HEK293 (cell line): ENCODE measurements at regions not wholly inside any gene's neighbourhood (a gene's known extent, or its start where the extent isn't known, plus 50 kb on each side); places are given as distances from the start of the nearest gene placed in this dataset.

Source experiments
- CTCF ChIA-PET: fragments of 350-600 bp; formaldehyde crosslinking; extraction: SDS; loops from one replicate; lab custom pipeline; 2021; ENCODE audit warnings: antibody characterized with exemption; lab: Yijun Ruan, JAX
- POLR2A ChIA-PET: fragments of 300-600 bp; formaldehyde crosslinking; extraction: SDS; loops from one replicate; lab custom pipeline; 2020; ENCODE audit warnings: antibody characterized with exemption, inconsistent platforms; lab: Yijun Ruan, JAX
- H3K27ac ChIP-seq: fragments of 200-500 bp; sonication (Bioruptor generic); 2 replicates; pipeline ENCODE4 v1.5.1; 2014; ENCODE audit warnings: low read depth, low read length, control low read depth, inconsistent platforms; ENCODE audit errors: extremely low read depth
- H3K36me3 ChIP-seq, 2 experiments: fragments of 200-500 bp in 1 of 2; sonication (Bioruptor generic) in 1 of 2; 1 replicate in 1 of 2; 2 replicates in 1 of 2; pipeline ENCODE4 v1.5.1; 2014 to 2017; ENCODE audit warnings: inconsistent platforms in 2 of 2, low read length in 2 of 2; ENCODE audit not compliant: control insufficient read depth in 2 of 2, insufficient read depth in 1 of 2
- H3K4me1 ChIP-seq: fragments of 200-500 bp; sonication (Bioruptor generic); 2 replicates; pipeline ENCODE4 v1.5.1; 2014; ENCODE audit warnings: mild to moderate bottlenecking, low read length, inconsistent platforms; ENCODE audit not compliant: control insufficient read depth, insufficient read depth
- H3K4me3 ChIP-seq: 2 replicates; pipeline ENCODE4 v1.5.1; 2011; ENCODE audit warnings: low read depth, mild to moderate bottlenecking, control low read depth, low read length, moderate library complexity
- H3K9me3 ChIP-seq: fragments of 200-500 bp; sonication (Bioruptor generic); 2 replicates; pipeline ENCODE4 v1.5.1; 2014; ENCODE audit warnings: low read depth, low read length, inconsistent platforms; ENCODE audit not compliant: control insufficient read depth, insufficient read depth
- GLIS1 ChIP-seq: fragments of 450-650 bp; formaldehyde crosslinking; IDR thresholded peaks from 2 replicates; pipeline ENCODE4 v1.5.1; 2016; ENCODE audit warnings: missing biosample characterization, missing genetic modification characterization
- HOXD13 ChIP-seq: sonication (generic); formaldehyde crosslinking; IDR thresholded peaks from 2 replicates; pipeline ENCODE4 v1.8.0; 2022; ENCODE audit warnings: missing genetic modification reagents, borderline replicate concordance
- RBAK ChIP-seq: fragments of 450-650 bp; formaldehyde crosslinking; IDR thresholded peaks from 2 replicates; pipeline ENCODE4 v1.5.1; 2016; ENCODE audit warnings: missing biosample characterization, missing genetic modification characterization
- SETDB1 ChIP-seq: IDR thresholded peaks from one replicate; pipeline ENCODE4 v1.6.1; 2017; ENCODE audit warnings: mild to moderate bottlenecking, low read length, moderate library complexity, mixed read lengths; ENCODE audit not compliant: insufficient read length
- SP2 ChIP-seq: fragments of 450-650 bp; formaldehyde crosslinking; IDR thresholded peaks from 2 replicates; pipeline ENCODE4 v1.5.1; 2016; ENCODE audit warnings: missing biosample characterization, missing genetic modification characterization
- SP3 ChIP-seq: fragments of 450-650 bp; formaldehyde crosslinking; IDR thresholded peaks from 2 replicates; pipeline ENCODE4 v1.5.1; 2016; ENCODE audit warnings: missing biosample characterization, missing genetic modification characterization
- ZBTB1 ChIP-seq: fragments of 450-650 bp; formaldehyde crosslinking; IDR thresholded peaks from 2 replicates; pipeline ENCODE4 v1.5.1; 2016; ENCODE audit warnings: missing biosample characterization, missing genetic modification characterization
- ZBTB48 ChIP-seq: fragments of 450-650 bp; formaldehyde crosslinking; IDR thresholded peaks from 2 replicates; pipeline ENCODE4 v1.5.1; 2016; ENCODE audit warnings: missing biosample characterization, missing genetic modification characterization
- ZFP37 ChIP-seq: fragments of 450-650 bp; formaldehyde crosslinking; IDR thresholded peaks from 2 replicates; pipeline ENCODE4 v1.5.1; 2016; ENCODE audit warnings: missing biosample characterization, missing genetic modification characterization
- ZFP69B ChIP-seq: fragments of 450-650 bp; formaldehyde crosslinking; IDR thresholded peaks from 2 replicates; pipeline ENCODE4 v1.5.1; 2016; ENCODE audit warnings: missing biosample characterization, missing genetic modification characterization
- ZNF138 ChIP-seq: fragments of 450-650 bp; formaldehyde crosslinking; IDR thresholded peaks from 2 replicates; pipeline ENCODE4 v1.5.1; 2016; ENCODE audit warnings: missing biosample characterization, missing genetic modification characterization, borderline replicate concordance
- ZNF16 ChIP-seq: fragments of 450-650 bp; formaldehyde crosslinking; IDR thresholded peaks from 2 replicates; pipeline ENCODE4 v1.5.1; 2016; ENCODE audit warnings: low read depth, missing biosample characterization, missing genetic modification characterization
- ZNF175 ChIP-seq: fragments of 450-650 bp; formaldehyde crosslinking; IDR thresholded peaks from 2 replicates; pipeline ENCODE4 v1.5.1; 2016; ENCODE audit warnings: missing biosample characterization, missing genetic modification characterization
- ZNF184 ChIP-seq: fragments of 450-650 bp; IDR thresholded peaks from 2 replicates; pipeline ENCODE4 v1.5.1; 2018; ENCODE audit warnings: missing biosample characterization, mild to moderate bottlenecking, missing genetic modification characterization
- ZNF19 ChIP-seq: fragments of 450-650 bp; formaldehyde crosslinking; IDR thresholded peaks from 2 replicates; pipeline ENCODE4; 2016; ENCODE audit warnings: missing biosample characterization, missing genetic modification characterization, low read depth
- ZNF2 ChIP-seq: fragments of 450-650 bp; formaldehyde crosslinking; IDR thresholded peaks from 2 replicates; pipeline ENCODE4 v1.5.1; 2016; ENCODE audit warnings: missing biosample characterization, missing genetic modification characterization
- ZNF214 ChIP-seq: fragments of 450-650 bp; formaldehyde crosslinking; IDR thresholded peaks from 2 replicates; pipeline ENCODE4 v1.5.1; 2017; ENCODE audit warnings: missing biosample characterization, mild to moderate bottlenecking, missing genetic modification characterization, borderline replicate concordance
- ZNF221 ChIP-seq: fragments of 450-650 bp; formaldehyde crosslinking; IDR thresholded peaks from 2 replicates; pipeline ENCODE4 v1.5.1; 2017; ENCODE audit warnings: missing biosample characterization, missing genetic modification characterization, borderline replicate concordance
- ZNF223 ChIP-seq: fragments of 450-650 bp; formaldehyde crosslinking; IDR thresholded peaks from 2 replicates; pipeline ENCODE4 v1.5.1; 2016; ENCODE audit warnings: missing biosample characterization, missing genetic modification characterization
- ZNF292 ChIP-seq: fragments of 450-650 bp; formaldehyde crosslinking; IDR thresholded peaks from 2 replicates; pipeline ENCODE4 v1.5.1; 2016; ENCODE audit warnings: low read depth, missing biosample characterization, missing genetic modification characterization, borderline replicate concordance
- ZNF311 ChIP-seq: fragments of 450-650 bp; formaldehyde crosslinking; IDR thresholded peaks from 2 replicates; pipeline ENCODE4 v1.5.1; 2017; ENCODE audit warnings: missing biosample characterization, missing genetic modification characterization, borderline replicate concordance
- ZNF354C ChIP-seq: fragments of 450-650 bp; formaldehyde crosslinking; IDR thresholded peaks from 2 replicates; pipeline ENCODE4 v1.5.1; 2016; ENCODE audit warnings: missing biosample characterization, missing genetic modification characterization, low read depth, borderline replicate concordance
- ZNF366 ChIP-seq: fragments of 450-650 bp; formaldehyde crosslinking; conservative IDR thresholded peaks from 2 replicates; pipeline ENCODE4 v1.5.1; 2016; ENCODE audit warnings: missing biosample characterization, missing genetic modification characterization
- ZNF391 ChIP-seq: fragments of 450-650 bp; formaldehyde crosslinking; IDR thresholded peaks from 2 replicates; pipeline ENCODE4 v1.5.1; 2016; ENCODE audit warnings: low read depth, missing biosample characterization, missing genetic modification characterization, borderline replicate concordance
- ZNF433 ChIP-seq: fragments of 450-650 bp; formaldehyde crosslinking; IDR thresholded peaks from 2 replicates; pipeline ENCODE4 v1.5.1; 2016; ENCODE audit warnings: missing biosample characterization, missing genetic modification characterization, low read depth
- ZNF548 ChIP-seq: fragments of 450-650 bp; formaldehyde crosslinking; IDR thresholded peaks from 2 replicates; pipeline ENCODE4 v1.5.1; 2016; ENCODE audit warnings: missing biosample characterization, missing genetic modification characterization
- ZNF621 ChIP-seq: fragments of 450-650 bp; formaldehyde crosslinking; IDR thresholded peaks from 2 replicates; pipeline ENCODE4 v1.5.1; 2017; ENCODE audit warnings: missing biosample characterization, missing genetic modification characterization
- ZNF629 ChIP-seq: fragments of 450-650 bp; formaldehyde crosslinking; IDR thresholded peaks from 2 replicates; pipeline ENCODE4 v1.5.1; 2017; ENCODE audit warnings: missing biosample characterization, missing genetic modification characterization
- ZNF660 ChIP-seq: fragments of 450-650 bp; IDR thresholded peaks from 2 replicates; pipeline ENCODE4 v1.5.1; 2018; ENCODE audit warnings: missing biosample characterization, mild to moderate bottlenecking, missing genetic modification characterization
- ZNF664 ChIP-seq: fragments of 450-650 bp; formaldehyde crosslinking; IDR thresholded peaks from 2 replicates; pipeline ENCODE4 v1.5.1; 2016; ENCODE audit warnings: missing biosample characterization, missing genetic modification characterization
- ZNF76 ChIP-seq: fragments of 450-650 bp; formaldehyde crosslinking; IDR thresholded peaks from 2 replicates; pipeline ENCODE4; 2016; ENCODE audit warnings: low read depth, missing biosample characterization, missing genetic modification characterization, borderline replicate concordance
- ZXDB ChIP-seq: fragments of 450-650 bp; formaldehyde crosslinking; IDR thresholded peaks from 2 replicates; pipeline ENCODE4 v1.5.1; 2016; ENCODE audit warnings: missing biosample characterization, missing genetic modification characterization
- TF ChIP-seq, protein P1 (sequence below): fragments of 450-650 bp; formaldehyde crosslinking; IDR thresholded peaks from 2 replicates; pipeline ENCODE4 v1.5.1; 2016; ENCODE audit warnings: missing biosample characterization, missing genetic modification characterization, borderline replicate concordance
- TF ChIP-seq, protein P2 (sequence below): fragments of 450-650 bp; formaldehyde crosslinking; IDR thresholded peaks from 2 replicates; pipeline ENCODE4 v1.5.1; 2016; ENCODE audit warnings: missing biosample characterization, missing genetic modification characterization

- ChIA-PET POLR2A (no interaction called here), CTCF (interaction anchor here (0.7 kb wide), 2 partner anchors 13 to 27 kb away, joined by 3 to 5 read pairs; no protein-coding TSS in a partner anchor)
- H3K27ac ChIP-seq = no peak overlapping the region
- TF ChIP-seq ZNF214 (no peak), ZNF175 (tag by site-specific recombination) (no peak), ZNF548 (no peak), ZNF292 (no peak), ZNF354C (tag by site-specific recombination) (no peak), ZNF629 (tag by site-specific recombination) (no peak), SP2 (tag by site-specific recombination) (no peak), ZNF16 (tag by site-specific recombination) (no peak), ZNF19 (tag by site-specific recombination) (no peak), ZNF366 (tag by site-specific recombination) (no peak), ZXDB (tag by site-specific recombination) (no peak), ZNF660 (tag by site-specific recombination) (no peak), ZBTB1 (tag by site-specific recombination) (no peak), RBAK (no peak)
- H3K4me1 ChIP-seq = no peaks in the 10 kb centered on the region; the same call in 1 of the 2 replicates
- no peaks in the 10 kb centered on the region for H3K36me3 ChIP-seq
- H3K4me3 ChIP-seq = no peak overlapping the region
- no peaks in the 10 kb centered on the region for H3K9me3 ChIP-seq
Measured at GRCh38 chr20:11018668-11019170, 344.9 kb upstream of the JAG1 start.

- TF ChIP-seq, protein P1, sequence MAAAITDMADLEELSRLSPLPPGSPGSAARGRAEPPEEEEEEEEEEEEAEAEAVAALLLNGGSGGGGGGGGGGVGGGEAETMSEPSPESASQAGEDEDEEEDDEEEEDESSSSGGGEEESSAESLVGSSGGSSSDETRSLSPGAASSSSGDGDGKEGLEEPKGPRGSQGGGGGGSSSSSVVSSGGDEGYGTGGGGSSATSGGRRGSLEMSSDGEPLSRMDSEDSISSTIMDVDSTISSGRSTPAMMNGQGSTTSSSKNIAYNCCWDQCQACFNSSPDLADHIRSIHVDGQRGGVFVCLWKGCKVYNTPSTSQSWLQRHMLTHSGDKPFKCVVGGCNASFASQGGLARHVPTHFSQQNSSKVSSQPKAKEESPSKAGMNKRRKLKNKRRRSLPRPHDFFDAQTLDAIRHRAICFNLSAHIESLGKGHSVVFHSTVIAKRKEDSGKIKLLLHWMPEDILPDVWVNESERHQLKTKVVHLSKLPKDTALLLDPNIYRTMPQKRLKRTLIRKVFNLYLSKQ (tag by site-specific recombination) = no peak
- no peak for TF ChIP-seq ZNF76
- no peaks in the 10 kb centered on the region for H3K9me3 ChIP-seq
- H3K36me3 ChIP-seq = no peaks in the 10 kb centered on the region
- ChIA-PET CTCF (no interaction called here), POLR2A (no interaction called here)
- H3K4me3 ChIP-seq = no peak overlapping the region
- H3K27ac ChIP-seq = no peak overlapping the region
- no peaks in the 10 kb centered on the region; the same call in 1 of the 2 replicates for H3K4me1 ChIP-seq
Measured at GRCh38 chr20:11020712-11021111, 346.9 kb upstream of the JAG1 start.

DNA sequence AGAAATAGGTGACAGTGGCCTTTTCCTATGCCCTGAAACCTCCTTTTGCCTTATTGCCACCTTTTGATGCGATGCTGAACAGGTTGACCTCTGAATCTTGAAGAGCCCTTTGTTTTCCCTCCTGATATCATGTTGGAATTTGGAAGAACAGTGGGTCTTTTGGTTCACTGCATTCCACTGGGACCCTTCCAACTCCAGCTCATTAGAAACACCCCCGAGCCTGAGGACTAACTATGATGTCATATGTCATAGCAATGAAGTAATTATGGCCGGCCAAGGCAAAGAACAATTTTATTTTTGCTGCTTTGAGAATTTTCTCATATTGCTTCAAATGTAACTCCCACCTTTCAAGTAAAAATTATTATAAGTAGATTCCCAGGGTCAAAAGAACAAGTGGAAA, 353.4 kb upstream of the JAG1 start:
- CTCF ChIA-PET = no interaction called here
- Histone ChIP-seq H3K4me3 (no peak overlapping the region), H3K9me3 (no peaks in the 10 kb centered on the region), H3K4me1 (no peaks in the 10 kb centered on the region), H3K36me3 (no peaks in the 10 kb centered on the region), H3K27ac (no peak overlapping the region)
- POLR2A ChIA-PET = no interaction called here
- TF ChIP-seq ZNF184 (tag by site-specific recombination) (no peak), ZNF138 (no peak), GLIS1 (no peak), ZNF2 (tag by site-specific recombination) (no peak), ZNF664 (tag by site-specific recombination) (no peak), ZNF221 (tag by site-specific recombination) (no peak), ZNF311 (tag by site-specific recombination) (no peak), ZFP37 (no peak), SP3 (tag by site-specific recombination) (no peak), ZNF223 (tag by site-specific recombination) (no peak), ZFP69B (no peak), HOXD13 (no peak), SETDB1 (no peak), ZNF433 (tag by site-specific recombination) (no peak), ZNF621 (tag by site-specific recombination) (no peak), ZNF391 (tag by site-specific recombination) (no peak), ZBTB48 (tag by site-specific recombination) (no peak)
- TF ChIP-seq, protein P2, sequence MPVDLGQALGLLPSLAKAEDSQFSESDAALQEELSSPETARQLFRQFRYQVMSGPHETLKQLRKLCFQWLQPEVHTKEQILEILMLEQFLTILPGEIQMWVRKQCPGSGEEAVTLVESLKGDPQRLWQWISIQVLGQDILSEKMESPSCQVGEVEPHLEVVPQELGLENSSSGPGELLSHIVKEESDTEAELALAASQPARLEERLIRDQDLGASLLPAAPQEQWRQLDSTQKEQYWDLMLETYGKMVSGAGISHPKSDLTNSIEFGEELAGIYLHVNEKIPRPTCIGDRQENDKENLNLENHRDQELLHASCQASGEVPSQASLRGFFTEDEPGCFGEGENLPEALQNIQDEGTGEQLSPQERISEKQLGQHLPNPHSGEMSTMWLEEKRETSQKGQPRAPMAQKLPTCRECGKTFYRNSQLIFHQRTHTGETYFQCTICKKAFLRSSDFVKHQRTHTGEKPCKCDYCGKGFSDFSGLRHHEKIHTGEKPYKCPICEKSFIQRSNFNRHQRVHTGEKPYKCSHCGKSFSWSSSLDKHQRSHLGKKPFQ = no peak
